ENCODE measurements at regions not wholly inside any gene's neighbourhood (a gene's known extent, or its start where the extent isn't known, plus 50 kb on each side); places are given as distances from the start of the nearest gene placed in this dataset.

- no peak for TF ChIP-seq CTCF (IDR thresholded peaks at IDR 0.05)
- TF ChIP-seq POLR2A (IDR thresholded peaks at IDR 0.05), result no peak
Measured at GRCh38 chr3:162329514-162329913, 832.9 kb downstream of the OTOL1 start.
